Stimulated activated CD4-positive, alpha-beta T cell treated with anti-CD3 and anti-CD28 coated beads, Interleukin-1b, Interleukin-23, amount 100 ng/mL, for 1 hour (primary cell): ENCODE measurements at regions not wholly inside any gene's neighbourhood (a gene's known extent, or its start where the extent isn't known, plus 50 kb on each side); places are given as distances from the start of the nearest gene placed in this dataset.

Source experiments
- DNase-seq, 2 donors: peaks; one replicate each; pipeline ENCODE4 v3.0.0-alpha.2; 2020; ENCODE audit warnings: low read depth in 2 of 2

GRCh38 chr3:117660941-117661817 lies 951.6 kb downstream of the TUSC7 start:
- DNase-seq: no peak

- DNase-seq: no peak
These were observed 952.2 kb downstream of the TUSC7 start for GRCh38 chr3:117661818-117662095.

GRCh38 chr3:117665296-117665695 lies 955.7 kb downstream of the TUSC7 start:
- no peak for DNase-seq

- DNase-seq: no peak
These were observed 956.7 kb downstream of the TUSC7 start for GRCh38 chr3:117666325-117666724.

- DNase-seq: no peak
These were observed 957.2 kb downstream of the TUSC7 start for GRCh38 chr3:117666812-117667211.

GRCh38 chr3:117669774-117670173 lies 960.2 kb downstream of the TUSC7 start:
- DNase-seq: no peak

- no peak for DNase-seq
These were observed 962.2 kb downstream of the TUSC7 start for GRCh38 chr3:117671722-117672318.

GRCh38 chr3:117674321-117674720 lies 964.7 kb downstream of the TUSC7 start:
- DNase-seq: no peak

GRCh38 chr3:117681619-117682018 lies 972.0 kb downstream of the TUSC7 start:
- DNase-seq: no peak

- DNase-seq: no peak
These were observed 977.5 kb downstream of the TUSC7 start for GRCh38 chr3:117687096-117687495.

GRCh38 chr3:117688583-117688982 lies 979.0 kb downstream of the TUSC7 start:
- DNase-seq: no peak

GRCh38 chr3:117691526-117691925 lies 981.9 kb downstream of the TUSC7 start:
- no peak for DNase-seq

- no peak for DNase-seq
These were observed 982.9 kb downstream of the TUSC7 start for GRCh38 chr3:117692416-117692995.

GRCh38 chr3:117695321-117695720 lies 985.7 kb downstream of the TUSC7 start:
- DNase-seq: no peak

- no peak for DNase-seq
These were observed 986.5 kb downstream of the TUSC7 start for GRCh38 chr3:117695871-117696645.

- no peak for DNase-seq
These were observed 987.4 kb downstream of the TUSC7 start for GRCh38 chr3:117696851-117697407.

GRCh38 chr3:117699058-117699457 lies 989.5 kb downstream of the TUSC7 start:
- DNase-seq: no peak

- no peak for DNase-seq
These were observed 991.2 kb downstream of the TUSC7 start for GRCh38 chr3:117700573-117701360.

GRCh38 chr3:117705011-117705410 lies 995.4 kb downstream of the TUSC7 start:
- no peak for DNase-seq

GRCh38 chr3:117706037-117706436 lies 996.5 kb downstream of the TUSC7 start:
- no peak for DNase-seq

GRCh38 chr3:117706756-117707155 lies 997.2 kb downstream of the TUSC7 start:
- no peak for DNase-seq
